VCaP (cell line): ENCODE measurements at regions not wholly inside any gene's neighbourhood (a gene's known extent, or its start where the extent isn't known, plus 50 kb on each side); places are given as distances from the start of the nearest gene placed in this dataset.

Experiments
- H3K27ac ChIP-seq: fragments of 450-650 bp; 2 replicates; pipeline ENCODE4 v1.5.1; 2017
- CTCF ChIP-seq: fragments of 450-650 bp; conservative IDR thresholded peaks from 2 replicates; pipeline ENCODE4 v1.5.1; 2017; ENCODE audit warnings: mild to moderate bottlenecking, moderate library complexity

- no peak for TF ChIP-seq CTCF
- H3K27ac ChIP-seq: no peak overlapping the region
Measured at GRCh38 chr2:228245601-228246000, 64.1 kb upstream of the SPHKAP start.

GRCh38 chr2:228242591-228242990, 61.1 kb upstream of the SPHKAP start:
- no peak for TF ChIP-seq CTCF
- no peak overlapping the region for H3K27ac ChIP-seq

- H3K27ac ChIP-seq: no peak overlapping the region
- TF ChIP-seq CTCF: no peak
Measured at GRCh38 chr2:228239907-228240561, 58.5 kb upstream of the SPHKAP start.

GRCh38 chr2:228239207-228239906, 57.9 kb upstream of the SPHKAP start:
- no peak for TF ChIP-seq CTCF
- H3K27ac ChIP-seq: no peak overlapping the region
